SK-N-MC (cell line): ENCODE measurements at regions not wholly inside any gene's neighbourhood (a gene's known extent, or its start where the extent isn't known, plus 50 kb on each side); places are given as distances from the start of the nearest gene placed in this dataset.

Source experiments
- DNase-seq: peaks from one replicate; pipeline ENCODE4 v3.0.0-alpha.2; 2011; ENCODE audit warnings: low read depth, low spot score
- H3K27ac ChIP-seq: fragments of 200-600 bp; sonication (generic); 2 replicates; pipeline ENCODE4 v1.5.1; 2016; ENCODE audit warnings: mixed run types
- H3K36me3 ChIP-seq: fragments of 200-600 bp; sonication (generic); 2 replicates; pipeline ENCODE4 v1.6.1; 2017; ENCODE audit warnings: antibody characterized with exemption, low read length, mixed read lengths; ENCODE audit not compliant: insufficient read depth
- H3K4me3 ChIP-seq: fragments of 200-600 bp; sonication (generic); 2 replicates; pipeline ENCODE4 v1.5.1; 2016
- H3K9ac ChIP-seq: fragments of 200-600 bp; sonication (generic); 2 replicates; pipeline ENCODE4 v1.8.0; 2017; ENCODE audit warnings: mixed run types, mixed read lengths; ENCODE audit not compliant: insufficient read length
- H3K9me3 ChIP-seq: fragments of 200-600 bp; sonication (generic); 2 replicates; pipeline ENCODE4 v1.6.1; 2017; ENCODE audit warnings: low read depth, mild to moderate bottlenecking, antibody characterized with exemption, low read length, moderate library complexity, mixed read lengths
- EZH2 ChIP-seq: fragments of 200-600 bp; sonication (generic); IDR thresholded peaks from one replicate; pipeline ENCODE4 v1.6.1; 2017; ENCODE audit warnings: antibody characterized with exemption
- FOXP2 ChIP-seq: optimal IDR thresholded peaks from 2 replicates; pipeline ENCODE3; 2011; ENCODE audit warnings: mild to moderate bottlenecking, moderate library complexity; ENCODE audit not compliant: insufficient read depth; ENCODE audit errors: extremely low read length, control extremely low read depth
- POLR2AphosphoS5 ChIP-seq: IDR thresholded peaks from 2 replicates; pipeline ENCODE4 v1.6.1; 2012; ENCODE audit warnings: mild to moderate bottlenecking, low read depth, low read length, borderline replicate concordance

DNA sequence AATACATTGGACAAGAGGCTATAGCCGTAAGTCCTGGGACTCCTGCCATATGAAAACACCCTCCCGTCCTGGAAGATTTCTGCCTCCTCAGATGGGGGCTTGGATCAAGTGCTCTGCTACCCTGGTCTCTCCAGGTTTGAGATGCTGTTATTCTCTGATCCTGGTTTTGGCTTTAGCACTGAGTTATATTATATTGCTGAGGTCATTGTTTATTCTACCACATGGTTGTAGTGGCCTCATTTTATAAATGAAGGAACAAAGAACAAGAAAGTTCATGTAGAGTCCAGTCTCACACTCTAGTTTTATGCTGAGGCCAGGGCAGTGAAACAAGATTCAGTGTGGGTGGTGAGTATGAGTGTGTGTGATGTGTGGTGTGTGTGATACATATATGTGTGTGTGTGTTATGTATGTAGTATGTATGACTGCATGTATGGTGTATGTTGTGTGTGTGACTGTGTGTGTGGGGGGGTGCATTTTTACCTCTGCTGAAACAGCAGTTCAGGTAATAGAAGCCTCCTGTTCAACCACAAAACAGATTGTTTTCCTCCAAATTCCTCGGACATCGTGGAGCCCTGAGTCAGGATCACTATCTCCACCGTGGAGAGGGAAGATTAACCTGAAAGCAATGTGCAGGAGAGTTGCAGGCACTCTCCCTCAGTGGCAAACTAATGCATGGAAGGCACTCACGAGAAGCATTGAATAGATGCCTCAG is 80.7 kb downstream of the C7orf25 start:
- TF ChIP-seq FOXP2: no peak
- TF ChIP-seq POLR2AphosphoS5: no peak
- no peak for TF ChIP-seq EZH2
- Histone ChIP-seq H3K27ac (no peak overlapping the region), H3K4me3 (no peak overlapping the region), H3K36me3 (no peaks in the 10 kb centered on the region), H3K9me3 (no peaks in the 10 kb centered on the region), H3K9ac (no peak overlapping the region)
- no peak for DNase-seq

DNA sequence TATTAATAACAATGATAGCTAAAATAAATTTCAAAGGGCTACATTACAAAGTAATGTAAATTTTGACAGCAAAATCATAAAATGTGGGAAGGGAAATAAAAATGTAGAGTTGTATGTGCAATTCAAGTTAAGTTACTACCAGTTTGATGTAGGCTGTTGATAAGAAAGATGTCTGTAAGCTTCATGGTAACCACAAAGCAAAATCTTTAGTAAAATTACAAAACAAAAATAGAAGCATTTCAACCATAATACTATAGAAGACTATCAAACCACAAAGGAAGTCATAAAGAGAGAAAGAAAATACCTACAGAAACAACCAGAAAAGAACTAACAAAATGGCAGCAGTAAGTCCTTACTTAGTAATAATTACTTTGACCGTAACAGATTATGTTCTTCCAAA is 99.1 kb downstream of the C7orf25 start:
- TF ChIP-seq EZH2 (no peak), FOXP2 (no peak), POLR2AphosphoS5 (no peak)
- no peak overlapping the region for H3K9ac ChIP-seq
- no peak overlapping the region for H3K27ac ChIP-seq
- no peak overlapping the region for H3K4me3 ChIP-seq
- no peaks in the 10 kb centered on the region for H3K9me3 ChIP-seq
- H3K36me3 ChIP-seq: no peaks in the 10 kb centered on the region
- DNase-seq: no peak

DNA sequence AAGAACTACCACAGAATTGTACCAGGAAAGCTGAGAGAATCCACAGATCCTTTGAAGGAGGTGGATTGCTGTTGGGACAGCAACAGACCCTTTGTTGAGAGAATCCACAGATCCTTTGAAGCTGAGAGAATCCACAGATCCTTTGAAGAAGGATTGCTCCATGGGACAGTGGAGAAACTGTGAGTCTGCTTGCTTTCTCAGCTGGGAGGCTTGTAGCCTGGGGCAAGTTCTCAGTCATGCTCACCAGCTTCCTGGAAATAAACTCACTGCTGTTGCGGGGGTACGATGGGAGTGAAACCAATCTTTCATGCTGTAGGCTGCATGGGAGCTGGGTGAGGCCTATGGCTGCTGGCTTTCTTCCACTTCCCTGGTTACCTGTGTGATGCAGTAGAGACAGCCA is 106.3 kb downstream of the C7orf25 start:
- no peak for DNase-seq
- Histone ChIP-seq H3K9ac (no peak overlapping the region), H3K27ac (no peak overlapping the region), H3K4me3 (no peak overlapping the region), H3K9me3 (no peaks in the 10 kb centered on the region), H3K36me3 (no peaks in the 10 kb centered on the region)
- no peak for TF ChIP-seq POLR2AphosphoS5
- TF ChIP-seq EZH2: no peak
- TF ChIP-seq FOXP2: no peak

DNA sequence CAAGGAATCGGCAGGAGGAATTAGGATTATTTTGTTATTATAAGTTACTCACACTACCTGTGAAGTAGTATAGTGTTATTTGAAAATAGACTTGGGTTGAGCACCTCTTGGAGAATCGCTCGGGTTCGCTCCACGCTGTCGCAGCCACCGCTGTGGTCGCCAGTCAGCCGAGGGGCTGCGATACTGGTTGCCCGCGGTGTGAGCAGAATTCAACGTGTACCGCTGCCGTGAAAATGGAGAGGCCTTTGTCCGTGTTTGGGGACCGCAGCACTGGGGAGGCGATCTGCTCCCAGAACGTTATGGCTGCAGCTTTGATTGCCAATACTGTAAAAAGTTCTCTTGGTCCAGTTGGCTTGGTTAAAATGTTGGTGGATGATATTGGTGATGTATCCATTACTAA is 117.2 kb downstream of the C7orf25 start:
- no peak for DNase-seq
- TF ChIP-seq EZH2 (no peak), FOXP2 (no peak)
- Histone ChIP-seq H3K27ac (no peak overlapping the region), H3K9ac (no peak overlapping the region), H3K9me3 (no peaks in the 10 kb centered on the region), H3K4me3 (no peak overlapping the region), H3K36me3 (no peaks in the 10 kb centered on the region)

DNA sequence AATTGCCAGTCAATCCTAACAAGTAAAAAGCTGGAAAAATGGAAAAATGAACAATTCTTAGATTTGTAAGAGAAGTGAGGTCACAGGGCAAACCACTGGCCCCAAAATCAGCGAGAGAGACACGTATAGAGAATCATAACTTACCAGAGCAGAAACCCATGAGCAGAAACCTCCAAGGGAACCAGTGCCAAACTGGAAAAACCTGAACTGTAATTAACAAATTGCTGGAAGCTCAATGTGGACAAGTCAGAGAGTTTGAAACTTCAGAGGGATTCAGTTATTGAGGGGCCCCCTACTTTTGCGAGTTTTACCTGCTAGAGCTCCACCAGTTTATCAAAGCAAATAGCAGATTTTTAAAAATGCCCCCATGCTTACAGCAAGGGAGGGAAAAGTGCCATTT is 119.0 kb downstream of the C7orf25 start:
- no peaks in the 10 kb centered on the region for H3K9me3 ChIP-seq
- H3K36me3 ChIP-seq: no peaks in the 10 kb centered on the region
- H3K4me3 ChIP-seq: no peak overlapping the region
- no peak overlapping the region for H3K27ac ChIP-seq
- TF ChIP-seq POLR2AphosphoS5 (no peak), FOXP2 (no peak), EZH2 (no peak)
- no peak for DNase-seq
- H3K9ac ChIP-seq: no peak overlapping the region

DNA sequence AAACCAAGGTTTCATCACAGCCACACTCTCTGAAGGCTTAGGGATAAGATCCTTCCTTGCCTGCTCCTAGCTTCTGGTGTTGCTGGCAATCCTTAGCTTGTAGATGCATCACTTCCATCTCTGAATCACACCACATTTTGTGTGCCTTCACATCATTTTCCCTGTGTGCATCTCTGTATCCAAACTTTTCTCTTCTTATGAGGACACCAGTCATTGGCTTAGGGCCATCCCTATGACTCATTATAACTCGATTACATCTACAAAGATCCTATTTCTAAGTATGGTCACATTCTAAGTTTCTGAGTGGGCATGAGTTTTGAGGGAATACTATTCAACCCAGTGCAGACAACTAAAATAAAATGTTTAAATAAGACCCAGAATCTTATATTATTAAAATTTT is 121.7 kb downstream of the C7orf25 start:
- Histone ChIP-seq H3K27ac (no peak overlapping the region), H3K9me3 (no peaks in the 10 kb centered on the region), H3K36me3 (no peaks in the 10 kb centered on the region), H3K9ac (no peak overlapping the region), H3K4me3 (no peak overlapping the region)
- DNase-seq: no peak
- TF ChIP-seq FOXP2 (no peak), POLR2AphosphoS5 (no peak), EZH2 (no peak)

DNA sequence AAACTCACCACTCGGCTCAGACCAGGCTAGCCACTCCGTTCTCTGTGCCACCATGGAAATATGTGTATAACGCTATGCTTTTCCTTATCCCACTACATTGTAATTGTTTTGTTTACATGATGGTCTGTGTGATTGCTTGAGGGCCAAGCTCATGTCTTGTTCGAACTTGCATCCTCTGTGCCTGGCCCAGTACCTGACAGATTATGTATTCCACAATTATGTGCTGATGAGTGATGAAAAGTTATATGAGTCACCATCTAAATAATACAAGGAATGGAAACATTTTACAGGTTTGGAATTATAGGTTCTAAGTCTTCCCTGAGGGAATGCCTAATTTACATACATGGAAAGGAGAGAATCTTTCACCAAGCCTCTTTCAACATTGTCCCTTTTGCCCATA is 137.4 kb downstream of the C7orf25 start:
- H3K9me3 ChIP-seq: no peaks in the 10 kb centered on the region
- TF ChIP-seq FOXP2 (no peak), POLR2AphosphoS5 (no peak), EZH2 (no peak)

DNA sequence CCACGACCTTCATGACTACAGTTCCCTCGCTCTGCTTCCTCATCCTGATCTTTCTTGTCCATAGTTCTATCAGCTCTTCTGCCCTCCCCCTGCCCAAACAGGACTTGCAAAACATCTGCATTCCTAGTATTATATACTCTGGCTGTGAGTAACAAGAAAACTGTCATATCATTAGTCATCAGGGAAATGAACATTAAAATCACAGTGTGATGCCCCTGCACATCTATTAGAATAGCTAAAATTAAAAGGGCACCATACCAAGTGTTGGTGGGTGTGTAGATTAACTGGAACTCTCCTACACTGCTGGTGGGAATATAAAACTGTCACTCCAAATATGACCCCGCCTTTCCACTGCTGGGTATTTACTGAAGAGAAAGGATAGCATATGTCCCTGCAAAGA is 141.8 kb downstream of the C7orf25 start:
- no peak overlapping the region for H3K9ac ChIP-seq
- no peak for TF ChIP-seq POLR2AphosphoS5
- DNase-seq: no peak

More for the DNA sequence above, 137.4 kb downstream of the C7orf25 start:
- no peak overlapping the region for H3K9ac ChIP-seq
- H3K27ac ChIP-seq: no peak overlapping the region
- H3K36me3 ChIP-seq: no peaks in the 10 kb centered on the region
- no peak overlapping the region for H3K4me3 ChIP-seq
- no peak for DNase-seq

DNA sequence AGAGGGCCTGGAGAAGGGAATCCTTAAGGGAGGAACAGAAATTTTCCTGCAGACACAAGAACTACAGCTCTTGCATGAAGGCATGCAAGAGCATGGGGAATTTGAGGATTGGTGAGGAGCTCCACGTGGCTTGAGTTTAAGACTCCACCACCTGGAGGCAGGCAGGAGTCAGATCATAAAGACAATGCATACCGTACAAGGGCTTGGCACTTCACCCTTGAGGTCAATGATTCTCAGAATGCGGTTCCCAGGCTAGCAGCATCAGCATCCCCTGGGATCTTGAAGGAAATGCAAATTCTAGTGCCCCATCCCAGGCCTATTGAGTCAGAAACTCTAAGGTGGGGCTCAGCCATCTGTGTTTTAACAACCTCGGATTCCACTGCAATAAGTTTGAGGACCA is 143.8 kb downstream of the C7orf25 start:
- TF ChIP-seq FOXP2 (no peak), EZH2 (no peak), POLR2AphosphoS5 (no peak)
- no peak overlapping the region for H3K27ac ChIP-seq
- no peaks in the 10 kb centered on the region for H3K9me3 ChIP-seq
- DNase-seq: no peak
- no peak overlapping the region for H3K9ac ChIP-seq
- H3K4me3 ChIP-seq: no peak overlapping the region
- H3K36me3 ChIP-seq: no peaks in the 10 kb centered on the region

More for the DNA sequence above, 141.8 kb downstream of the C7orf25 start:
- H3K36me3 ChIP-seq: no peaks in the 10 kb centered on the region
- H3K9me3 ChIP-seq: no peaks in the 10 kb centered on the region
- no peak overlapping the region for H3K27ac ChIP-seq
- no peak overlapping the region for H3K4me3 ChIP-seq
